ENCODE measurements at regions not wholly inside any gene's neighbourhood (a gene's known extent, or its start where the extent isn't known, plus 50 kb on each side); places are given as distances from the start of the nearest gene placed in this dataset.
"Not testable (repeated sequence)": the region's sequence is repeated elsewhere in the genome, so short reads cannot be mapped to it uniquely, and the experiment has no call there.

- H3K36me3 Mint-ChIP-seq (ENCODE audit: low read depth), result no peaks in the 10 kb centered on the region
- intact Hi-C loops (cut with micrococcal nuclease), result no loop called here
- no peak overlapping the region for H3K4me3 Mint-ChIP-seq (ENCODE audit: low read depth)
- DNase-seq (ENCODE audit: low spot score), result no peak
- no peaks in the 10 kb centered on the region for H3K4me1 Mint-ChIP-seq (ENCODE audit: low read depth)
- H3K27ac Mint-ChIP-seq, result no peak overlapping the region
- H3K27me3 Mint-ChIP-seq (ENCODE audit: low read depth), result no peaks in the 10 kb centered on the region
- peaks cover 9% of the 10 kb centered on the region for H3K9me3 Mint-ChIP-seq
These were observed 520.0 kb upstream of the SALL3 start for GRCh38 chr18:78459668-78460067.

DNA sequence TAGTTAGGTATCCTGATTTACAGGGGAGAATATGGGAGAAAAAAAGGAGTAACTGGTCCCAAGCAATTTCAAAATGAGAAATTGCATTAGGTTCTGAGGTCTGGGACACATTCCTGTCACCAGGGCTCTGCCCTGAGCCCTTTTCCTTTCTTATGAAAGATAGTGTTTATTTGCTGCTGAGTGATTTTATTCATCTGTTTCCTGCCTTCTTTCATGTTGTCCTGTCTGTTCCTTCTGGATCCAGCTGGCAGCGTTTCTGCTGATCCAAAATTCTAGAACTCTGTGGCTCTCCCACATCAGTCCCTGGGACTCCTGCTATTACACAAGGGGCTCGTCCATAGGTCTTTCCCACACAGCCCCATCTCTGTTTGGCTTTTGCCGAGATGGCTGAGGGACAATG is 519.1 kb upstream of the SALL3 start:
- intact Hi-C loops (cut with micrococcal nuclease), result no loop called here
- Mint-ChIP-seq H3K4me3 (ENCODE audit: low read depth) (no peak overlapping the region), H3K27me3 (ENCODE audit: low read depth) (no peaks in the 10 kb centered on the region), H3K36me3 (ENCODE audit: low read depth) (no peaks in the 10 kb centered on the region), H3K4me1 (ENCODE audit: low read depth) (no peaks in the 10 kb centered on the region), H3K9me3 (peaks cover 18% of the 10 kb centered on the region), H3K27ac (no peak overlapping the region)
- DNase-seq (ENCODE audit: low spot score), result no peak

GRCh38 chr18:78473563-78473962 is 506.1 kb upstream of the SALL3 start:
- H3K36me3 Mint-ChIP-seq (ENCODE audit: low read depth), result no peaks in the 10 kb centered on the region
- intact Hi-C loops (cut with micrococcal nuclease), result no loop called here
- DNase-seq (ENCODE audit: low spot score), result no peak

GRCh38 chr18:78477840-78478239 is 501.8 kb upstream of the SALL3 start:
- peaks cover 11% of the 10 kb centered on the region for H3K9me3 Mint-ChIP-seq
- no peaks in the 10 kb centered on the region for H3K4me1 Mint-ChIP-seq (ENCODE audit: low read depth)
- H3K36me3 Mint-ChIP-seq (ENCODE audit: low read depth), result no peaks in the 10 kb centered on the region
- no peak overlapping the region for H3K4me3 Mint-ChIP-seq (ENCODE audit: low read depth)
- no peaks in the 10 kb centered on the region for H3K27me3 Mint-ChIP-seq (ENCODE audit: low read depth)
- no peak for DNase-seq (ENCODE audit: low spot score)
- intact Hi-C loops (cut with micrococcal nuclease), result no loop called here
- no peak overlapping the region for H3K27ac Mint-ChIP-seq

More at GRCh38 chr18:78473563-78473962, 506.1 kb upstream of the SALL3 start:
- no peaks in the 10 kb centered on the region for H3K27me3 Mint-ChIP-seq (ENCODE audit: low read depth)
- H3K4me1 Mint-ChIP-seq (ENCODE audit: low read depth), result no peaks in the 10 kb centered on the region
- H3K9me3 Mint-ChIP-seq, result peaks cover 4% of the 10 kb centered on the region
- no peak overlapping the region for H3K4me3 Mint-ChIP-seq (ENCODE audit: low read depth)
- H3K27ac Mint-ChIP-seq, result no peak overlapping the region

- Mint-ChIP-seq H3K9me3 (peaks cover 7% of the 10 kb centered on the region), H3K4me3 (ENCODE audit: low read depth) (no peak overlapping the region), H3K36me3 (ENCODE audit: low read depth) (no peaks in the 10 kb centered on the region), H3K27me3 (ENCODE audit: low read depth) (no peaks in the 10 kb centered on the region), H3K4me1 (ENCODE audit: low read depth) (no peaks in the 10 kb centered on the region), H3K27ac (no peak overlapping the region)
- no peak for DNase-seq (ENCODE audit: low spot score)
- intact Hi-C loops (cut with micrococcal nuclease), result no loop called here
These were observed 500.2 kb upstream of the SALL3 start for GRCh38 chr18:78479443-78479842.

- Mint-ChIP-seq H3K4me1 (ENCODE audit: low read depth) (no peaks in the 10 kb centered on the region), H3K27me3 (ENCODE audit: low read depth) (no peaks in the 10 kb centered on the region), H3K36me3 (ENCODE audit: low read depth) (no peaks in the 10 kb centered on the region), H3K27ac (no peak overlapping the region), H3K4me3 (ENCODE audit: low read depth) (no peak overlapping the region), H3K9me3 (peaks cover 7% of the 10 kb centered on the region)
- intact Hi-C loops (cut with micrococcal nuclease), result no loop called here
- no peak for DNase-seq (ENCODE audit: low spot score)
These were observed 499.2 kb upstream of the SALL3 start for GRCh38 chr18:78480262-78481054.

DNA sequence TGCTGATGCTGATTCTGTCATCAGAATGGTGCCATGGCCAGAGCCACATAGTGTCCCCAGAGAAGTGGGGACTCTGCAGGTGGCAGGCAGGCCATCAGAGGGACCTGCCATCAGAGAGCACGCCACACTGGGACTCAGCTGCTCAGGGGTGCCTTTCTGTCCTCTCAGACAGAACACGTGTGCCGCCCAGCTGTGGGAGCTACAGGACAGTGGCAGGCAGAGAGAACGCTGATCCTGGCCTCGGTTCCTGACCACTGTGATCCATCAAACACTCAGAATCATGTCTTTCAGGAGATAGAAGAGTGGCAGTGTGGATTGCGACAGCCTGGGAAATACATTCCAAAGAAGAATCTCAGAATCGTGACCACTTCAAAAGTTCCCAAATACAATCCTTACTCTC is 497.2 kb upstream of the SALL3 start:
- H3K4me1 Mint-ChIP-seq (ENCODE audit: low read depth), result no peaks in the 10 kb centered on the region
- DNase-seq (ENCODE audit: low spot score), result no peak
- H3K9me3 Mint-ChIP-seq, result peaks cover 11% of the 10 kb centered on the region
- no peak overlapping the region for H3K27ac Mint-ChIP-seq
- no peaks in the 10 kb centered on the region for H3K27me3 Mint-ChIP-seq (ENCODE audit: low read depth)
- no peak overlapping the region for H3K4me3 Mint-ChIP-seq (ENCODE audit: low read depth)
- H3K36me3 Mint-ChIP-seq (ENCODE audit: low read depth), result no peaks in the 10 kb centered on the region
- intact Hi-C loops (cut with micrococcal nuclease), result no loop called here

- H3K4me3 Mint-ChIP-seq (ENCODE audit: low read depth), result no peak overlapping the region
- no peaks in the 10 kb centered on the region for H3K4me1 Mint-ChIP-seq (ENCODE audit: low read depth)
- no peak overlapping the region for H3K27ac Mint-ChIP-seq
- intact Hi-C loops (cut with micrococcal nuclease), result no loop called here
- no peaks in the 10 kb centered on the region for H3K36me3 Mint-ChIP-seq (ENCODE audit: low read depth)
- H3K9me3 Mint-ChIP-seq, result peaks cover 34% of the 10 kb centered on the region
- no peak for DNase-seq (ENCODE audit: low spot score)
- H3K27me3 Mint-ChIP-seq (ENCODE audit: low read depth), result no peaks in the 10 kb centered on the region
These were observed 492.0 kb upstream of the SALL3 start for GRCh38 chr18:78487649-78488048.

- H3K27ac Mint-ChIP-seq, result no peak overlapping the region
- no peaks in the 10 kb centered on the region for H3K27me3 Mint-ChIP-seq (ENCODE audit: low read depth)
- no peak for DNase-seq (ENCODE audit: low spot score)
- H3K4me3 Mint-ChIP-seq (ENCODE audit: low read depth), result no peak overlapping the region
- no peaks in the 10 kb centered on the region for H3K4me1 Mint-ChIP-seq (ENCODE audit: low read depth)
- no peaks in the 10 kb centered on the region for H3K36me3 Mint-ChIP-seq (ENCODE audit: low read depth)
- peaks cover 34% of the 10 kb centered on the region for H3K9me3 Mint-ChIP-seq
- intact Hi-C loops (cut with micrococcal nuclease), result no loop called here
These were observed 487.4 kb upstream of the SALL3 start for GRCh38 chr18:78492064-78492812.

- intact Hi-C loops (cut with micrococcal nuclease), result no loop called here
- no peaks in the 10 kb centered on the region for H3K27me3 Mint-ChIP-seq (ENCODE audit: low read depth)
- H3K27ac Mint-ChIP-seq, result no peak overlapping the region
- DNase-seq (ENCODE audit: low spot score), result no peak
- no peaks in the 10 kb centered on the region for H3K4me1 Mint-ChIP-seq (ENCODE audit: low read depth)
- H3K36me3 Mint-ChIP-seq (ENCODE audit: low read depth), result no peaks in the 10 kb centered on the region
- H3K4me3 Mint-ChIP-seq (ENCODE audit: low read depth), result no peak overlapping the region
- H3K9me3 Mint-ChIP-seq, result peaks cover 34% of the 10 kb centered on the region
These were observed 486.7 kb upstream of the SALL3 start for GRCh38 chr18:78492813-78493371.

GRCh38 chr18:78493490-78493889 is 486.1 kb upstream of the SALL3 start:
- H3K4me3 Mint-ChIP-seq (ENCODE audit: low read depth); H3K27me3 Mint-ChIP-seq (ENCODE audit: low read depth); H3K36me3 Mint-ChIP-seq (ENCODE audit: low read depth); H3K27ac Mint-ChIP-seq; intact Hi-C loops (cut with micrococcal nuclease); H3K4me1 Mint-ChIP-seq (ENCODE audit: low read depth); DNase-seq (ENCODE audit: low spot score): not testable (repeated sequence)
- peaks cover 29% of the 10 kb centered on the region for H3K9me3 Mint-ChIP-seq

GRCh38 chr18:78494204-78495085 is 485.2 kb upstream of the SALL3 start:
- no peak for DNase-seq (ENCODE audit: low spot score)
- Mint-ChIP-seq H3K9me3 (peaks cover 21% of the 10 kb centered on the region), H3K4me3 (ENCODE audit: low read depth) (no peak overlapping the region), H3K36me3 (ENCODE audit: low read depth) (no peaks in the 10 kb centered on the region), H3K4me1 (ENCODE audit: low read depth) (no peaks in the 10 kb centered on the region), H3K27me3 (ENCODE audit: low read depth) (no peaks in the 10 kb centered on the region), H3K27ac (no peak overlapping the region)
- intact Hi-C loops (cut with micrococcal nuclease), result no loop called here

Data from activated T-helper 2 cell treated with anti-CD3 and anti-CD28 coated beads, Interferon-gamma antibody, Interleukin-2, Interleukin-4, amounts not matched to agents 10 μg/mL and 5 μg/mL and 100 μg/mL, durations not matched to agents 14 hours and 24 hours and 36 hours (primary cell).